ENCODE measurements at regions not wholly inside any gene's neighbourhood (a gene's known extent, or its start where the extent isn't known, plus 50 kb on each side); places are given as distances from the start of the nearest gene placed in this dataset.

- TF ChIP-seq, protein P1, sequence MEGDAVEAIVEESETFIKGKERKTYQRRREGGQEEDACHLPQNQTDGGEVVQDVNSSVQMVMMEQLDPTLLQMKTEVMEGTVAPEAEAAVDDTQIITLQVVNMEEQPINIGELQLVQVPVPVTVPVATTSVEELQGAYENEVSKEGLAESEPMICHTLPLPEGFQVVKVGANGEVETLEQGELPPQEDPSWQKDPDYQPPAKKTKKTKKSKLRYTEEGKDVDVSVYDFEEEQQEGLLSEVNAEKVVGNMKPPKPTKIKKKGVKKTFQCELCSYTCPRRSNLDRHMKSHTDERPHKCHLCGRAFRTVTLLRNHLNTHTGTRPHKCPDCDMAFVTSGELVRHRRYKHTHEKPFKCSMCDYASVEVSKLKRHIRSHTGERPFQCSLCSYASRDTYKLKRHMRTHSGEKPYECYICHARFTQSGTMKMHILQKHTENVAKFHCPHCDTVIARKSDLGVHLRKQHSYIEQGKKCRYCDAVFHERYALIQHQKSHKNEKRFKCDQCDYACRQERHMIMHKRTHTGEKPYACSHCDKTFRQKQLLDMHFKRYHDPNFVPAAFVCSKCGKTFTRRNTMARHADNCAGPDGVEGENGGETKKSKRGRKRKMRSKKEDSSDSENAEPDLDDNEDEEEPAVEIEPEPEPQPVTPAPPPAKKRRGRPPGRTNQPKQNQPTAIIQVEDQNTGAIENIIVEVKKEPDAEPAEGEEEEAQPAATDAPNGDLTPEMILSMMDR (IDR thresholded peaks at IDR 0.05; ENCODE audit: insufficient read depth, low read length), result no peak
- H3K4me3 ChIP-seq (ENCODE audit: low read depth, low read length), result no peak overlapping the region
- DNase-seq (ENCODE audit: low read depth), result peak; percentile 96
Measured at GRCh38 chr6:130602151-130602770, 224.9 kb upstream of the SMLR1 start.

- DNase-seq (ENCODE audit: low read depth), result no peak
- TF ChIP-seq, protein P1 (IDR thresholded peaks at IDR 0.05; ENCODE audit: insufficient read depth, low read length), result no peak
- no peak overlapping the region for H3K4me3 ChIP-seq (ENCODE audit: low read depth, low read length)
Measured at GRCh38 chr6:130603391-130603790, 223.8 kb upstream of the SMLR1 start.

- H3K4me3 ChIP-seq (ENCODE audit: low read depth, low read length), result no peak overlapping the region
- no peak for DNase-seq (ENCODE audit: low read depth)
- TF ChIP-seq, protein P1 (IDR thresholded peaks at IDR 0.05; ENCODE audit: insufficient read depth, low read length), result no peak
Measured at GRCh38 chr6:130604841-130605399, 222.3 kb upstream of the SMLR1 start.

- TF ChIP-seq, protein P1 (IDR thresholded peaks at IDR 0.05; ENCODE audit: insufficient read depth, low read length), result no peak
- H3K4me3 ChIP-seq (ENCODE audit: low read depth, low read length), result no peak overlapping the region
- no peak for DNase-seq (ENCODE audit: low read depth)
Measured at GRCh38 chr6:130610303-130610702, 216.9 kb upstream of the SMLR1 start.

- no peak overlapping the region for H3K4me3 ChIP-seq (ENCODE audit: low read depth, low read length)
- TF ChIP-seq, protein P1 (IDR thresholded peaks at IDR 0.05; ENCODE audit: insufficient read depth, low read length), result no peak
- DNase-seq (ENCODE audit: low read depth), result no peak
Measured at GRCh38 chr6:130611366-130611765, 215.8 kb upstream of the SMLR1 start.

GRCh38 chr6:130613176-130613575, 214.0 kb upstream of the SMLR1 start:
- H3K4me3 ChIP-seq (ENCODE audit: low read depth, low read length), result no peak overlapping the region
- no peak for DNase-seq (ENCODE audit: low read depth)
- TF ChIP-seq, protein P1 (IDR thresholded peaks at IDR 0.05; ENCODE audit: insufficient read depth, low read length), result no peak

- no peak for DNase-seq (ENCODE audit: low read depth)
- TF ChIP-seq, protein P1 (IDR thresholded peaks at IDR 0.05; ENCODE audit: insufficient read depth, low read length), result no peak
- no peak overlapping the region for H3K4me3 ChIP-seq (ENCODE audit: low read depth, low read length)
Measured at GRCh38 chr6:130615816-130616215, 211.4 kb upstream of the SMLR1 start.
